HG03575 (cell line): ENCODE measurements at regions not wholly inside any gene's neighbourhood (a gene's known extent, or its start where the extent isn't known, plus 50 kb on each side); places are given as distances from the start of the nearest gene placed in this dataset.

Experiments
- ATAC-seq: cut with Tn5 transposase; IDR thresholded peaks from one replicate; pipeline ENCODE4 v1.9.1; 2021; ENCODE audit not compliant: unreplicated experiment, insufficient number of reproducible peaks, low FRiP score; ENCODE audit errors: extremely low read depth

DNA sequence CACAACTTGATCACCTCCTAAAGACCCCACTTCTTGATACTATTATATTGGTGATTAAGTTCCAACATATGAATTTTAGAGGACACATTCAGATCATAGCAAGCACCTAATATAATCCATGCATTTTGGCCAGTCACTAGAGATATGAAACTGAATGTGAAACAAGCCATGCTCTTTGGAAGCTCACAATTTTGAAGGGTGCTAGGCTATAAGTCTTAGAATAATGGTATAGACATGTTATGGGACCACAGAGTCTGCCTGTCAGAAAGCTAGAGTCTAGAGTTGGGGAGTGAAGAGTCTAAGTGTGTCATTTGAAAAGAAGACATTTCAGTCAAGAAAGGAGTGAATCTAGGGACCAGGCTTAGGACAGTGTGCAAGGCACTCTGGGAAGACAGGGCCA is 186.4 kb upstream of the SLC24A5 start:
- no peak for ATAC-seq

- no peak for ATAC-seq
Measured at GRCh38 chr15:47937834-47938233, 183.0 kb upstream of the SLC24A5 start.

DNA sequence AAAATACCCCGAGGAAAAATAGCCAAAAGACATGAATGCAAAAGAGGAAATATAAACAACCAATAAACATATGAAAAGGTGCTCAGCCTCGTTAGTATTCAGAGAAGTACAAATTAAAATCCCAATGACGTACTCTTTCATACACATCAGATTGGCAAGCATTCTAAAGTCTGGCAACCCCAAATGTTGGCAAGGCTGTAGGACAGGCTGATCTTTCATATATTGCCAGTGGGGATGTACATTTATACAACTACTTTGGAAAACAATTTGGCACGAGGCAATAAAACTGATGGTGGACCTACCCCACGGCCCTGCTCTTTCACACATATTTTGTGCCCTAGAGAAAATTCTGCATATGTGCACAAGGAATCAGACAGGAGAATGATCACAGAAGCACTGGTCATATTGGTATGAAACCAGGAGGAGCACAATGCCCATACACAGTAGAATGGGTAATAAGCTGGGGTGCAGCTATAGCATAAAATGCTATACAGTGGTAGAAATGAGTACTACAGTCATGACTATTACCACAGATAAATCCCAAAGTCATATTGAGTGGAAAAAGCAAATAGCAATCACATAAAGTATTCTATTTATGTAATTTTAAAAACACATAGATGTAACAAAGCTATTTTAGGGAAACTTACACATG is 176.0 kb upstream of the SLC24A5 start:
- no peak for ATAC-seq

- ATAC-seq, result no peak
Measured at GRCh38 chr15:47945872-47946650, 174.7 kb upstream of the SLC24A5 start.

GRCh38 chr15:47949815-47950214 is 171.0 kb upstream of the SLC24A5 start:
- no peak for ATAC-seq

DNA sequence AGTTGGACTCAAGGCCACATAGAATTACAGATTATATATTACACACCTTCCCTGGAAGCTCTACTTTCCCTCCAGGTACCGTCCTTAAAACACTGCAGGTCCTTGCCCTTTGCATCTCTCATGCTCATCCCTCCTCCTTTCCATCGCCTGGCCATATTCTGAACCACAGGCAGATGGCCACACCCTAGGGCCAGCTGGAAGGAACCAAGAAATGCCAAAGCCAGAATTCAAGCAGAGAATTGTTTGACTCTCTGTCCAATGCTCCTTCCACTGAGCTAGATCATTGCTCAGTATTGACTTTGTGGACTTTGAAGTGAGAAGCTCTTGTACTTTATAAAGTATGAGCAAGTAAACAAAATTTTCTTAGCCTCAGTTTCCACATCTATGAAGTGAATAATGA is 170.3 kb upstream of the SLC24A5 start:
- ATAC-seq, result no peak

DNA sequence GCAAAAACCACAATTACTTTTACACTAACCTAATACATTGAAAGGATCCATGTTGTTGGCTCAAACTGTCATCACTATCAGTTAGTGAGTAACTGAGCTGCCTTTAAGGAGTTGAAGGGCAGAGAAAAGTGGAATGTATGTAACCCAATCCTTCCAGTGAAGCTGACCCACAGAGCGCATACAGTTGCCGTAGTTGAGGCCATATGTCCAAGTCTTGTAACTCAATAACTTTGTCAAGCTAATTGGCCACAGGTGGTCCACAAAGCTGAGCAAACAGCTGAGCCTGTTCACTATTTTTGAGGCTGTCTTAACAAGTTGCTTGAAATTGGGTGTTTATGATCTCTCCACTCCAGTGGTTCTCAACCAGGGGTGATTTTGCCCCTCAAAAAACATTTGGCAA is 169.0 kb upstream of the SLC24A5 start:
- ATAC-seq, result no peak

- ATAC-seq, result no peak
Measured at GRCh38 chr15:47954196-47954595, 166.6 kb upstream of the SLC24A5 start.

- ATAC-seq, result no peak
Measured at GRCh38 chr15:47955021-47955420, 165.8 kb upstream of the SLC24A5 start.

- ATAC-seq, result no peak
Measured at GRCh38 chr15:47959617-47960413, 161.0 kb upstream of the SLC24A5 start.

DNA sequence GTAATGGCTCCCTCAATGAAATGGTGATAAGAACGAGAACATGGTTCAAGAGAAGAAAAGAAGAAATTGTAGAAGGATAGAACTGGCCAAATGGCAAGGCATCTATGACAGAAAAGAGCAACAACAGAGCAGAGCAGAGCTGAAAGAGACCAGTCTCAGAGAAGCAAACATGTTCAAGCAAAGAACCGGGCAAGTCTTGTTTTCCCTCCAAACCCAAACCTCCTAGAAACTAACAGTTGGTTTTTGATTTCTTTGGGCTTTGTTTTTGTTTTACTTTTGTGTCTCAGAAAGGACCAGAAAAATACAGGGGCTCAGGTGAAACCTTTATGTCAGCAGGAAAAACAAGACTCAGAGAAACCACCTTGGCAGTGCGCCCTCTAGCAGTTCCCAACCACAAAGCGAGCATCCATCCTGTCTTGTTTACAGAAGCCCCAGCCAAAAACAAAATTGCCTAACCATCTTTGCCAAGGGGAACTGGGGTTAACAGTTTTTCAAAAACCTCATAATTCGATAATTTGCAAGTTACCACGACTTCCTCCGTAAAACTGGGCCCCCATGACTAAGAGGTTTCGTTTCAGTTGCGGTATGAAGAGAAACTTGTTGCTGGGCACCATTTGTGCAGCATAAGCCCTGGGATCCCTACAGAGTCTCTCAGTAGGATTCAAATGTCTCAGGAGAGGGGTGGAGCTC is 159.2 kb upstream of the SLC24A5 start:
- peak; percentile 65 for ATAC-seq

- no peak for ATAC-seq
Measured at GRCh38 chr15:47963265-47963664, 157.5 kb upstream of the SLC24A5 start.

DNA sequence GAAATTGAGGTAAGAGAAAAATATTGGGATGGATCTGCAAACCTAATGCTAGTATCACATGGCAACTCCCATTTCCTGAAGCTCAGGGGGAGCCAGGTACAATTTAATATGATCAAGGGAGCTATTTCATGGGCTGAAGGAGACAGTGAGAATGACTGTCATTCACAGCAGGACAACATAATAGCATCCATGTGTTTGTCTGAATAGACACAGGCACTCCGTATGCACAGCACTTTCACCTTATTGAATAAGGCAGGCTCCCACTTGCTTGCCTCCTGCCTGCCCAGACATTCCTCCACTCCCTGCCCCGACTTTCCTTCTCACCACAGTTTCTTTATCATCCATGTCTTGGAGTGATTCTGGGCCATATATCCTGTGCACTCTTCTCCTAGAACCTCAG is 156.6 kb upstream of the SLC24A5 start:
- ATAC-seq, result no peak

DNA sequence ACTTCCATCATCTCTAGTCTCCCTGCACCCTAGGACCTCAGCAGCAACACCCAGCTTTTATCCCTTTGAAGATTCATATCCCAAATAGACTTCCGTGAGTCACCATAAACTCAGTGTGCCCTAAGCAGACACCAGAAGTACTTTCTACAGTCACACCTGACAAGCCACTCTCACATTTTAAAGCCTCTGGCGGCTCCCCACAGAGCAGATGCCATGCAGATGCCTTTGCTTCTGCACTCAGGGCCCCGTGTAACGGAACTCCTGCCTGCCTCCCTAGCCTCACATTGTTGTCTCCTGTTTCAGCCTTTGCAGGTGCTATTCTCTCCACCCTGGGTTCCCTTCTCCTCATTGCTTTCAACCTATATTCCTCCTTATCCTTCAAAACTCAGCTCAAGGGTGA is 155.5 kb upstream of the SLC24A5 start:
- no peak for ATAC-seq

GRCh38 chr15:47968593-47968992 is 152.2 kb upstream of the SLC24A5 start:
- ATAC-seq, result no peak

DNA sequence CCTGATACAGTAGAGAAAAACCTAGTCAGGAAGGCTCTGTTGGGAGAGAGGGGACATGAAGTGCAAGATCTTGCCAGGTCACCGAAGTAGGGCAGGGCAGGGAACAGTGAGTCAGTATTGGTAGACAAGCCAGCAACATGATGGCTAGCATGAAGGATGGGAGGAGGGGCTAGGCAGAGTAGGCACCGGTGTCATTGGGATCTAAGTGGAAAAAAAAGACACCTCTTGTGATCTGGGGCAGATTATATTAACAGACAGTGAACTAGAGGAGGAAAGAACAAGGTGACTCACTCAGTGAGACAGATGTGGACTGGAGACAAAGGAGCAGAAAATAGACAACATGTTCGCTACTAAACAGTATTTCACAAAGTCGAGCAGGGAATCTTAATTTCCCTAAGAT is 149.2 kb upstream of the SLC24A5 start:
- ATAC-seq, result no peak

- no peak for ATAC-seq
Measured at GRCh38 chr15:47972738-47973137, 148.1 kb upstream of the SLC24A5 start.

GRCh38 chr15:47974724-47975123 is 146.1 kb upstream of the SLC24A5 start:
- no peak for ATAC-seq

DNA sequence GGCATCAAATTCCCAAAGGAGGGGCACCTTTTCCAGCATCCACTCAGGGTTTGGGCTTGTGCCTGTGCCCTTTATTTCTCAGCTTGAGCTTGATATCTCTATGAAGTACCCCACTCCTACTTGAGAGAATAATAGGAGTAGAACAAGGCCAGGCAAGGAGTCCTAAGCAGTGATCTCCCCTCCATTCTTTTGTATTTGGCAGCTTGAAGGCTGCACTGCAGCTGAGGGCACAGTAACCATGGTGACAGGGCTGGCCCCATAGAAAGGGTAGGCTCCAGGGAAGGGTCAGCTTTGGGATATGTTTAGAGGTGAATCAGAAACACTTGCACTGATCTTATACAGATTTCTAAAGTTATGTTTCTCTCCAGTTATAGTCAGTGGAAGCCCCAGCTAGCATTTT is 145.4 kb upstream of the SLC24A5 start:
- no peak for ATAC-seq
